Astrocyte (in vitro differentiated cells and primary cell): ENCODE measurements at regions not wholly inside any gene's neighbourhood (a gene's known extent, or its start where the extent isn't known, plus 50 kb on each side); places are given as distances from the start of the nearest gene placed in this dataset.

Experiments
- DNase-seq: peaks from one replicate; pipeline ENCODE4 v3.0.0-alpha.2; 2010; ENCODE audit warnings: low read depth
- FAIRE-seq: peaks from 2 replicates; lab custom pipeline; 2011; peaks lifted over from hg19 to GRCh38; lab: Jason Lieb, UNC
- H2AFZ ChIP-seq: 2 replicates; pipeline ENCODE4 v1.6.0; 2012; ENCODE audit warnings: low read depth, low read length, inconsistent platforms
- H3K27ac ChIP-seq: 2 replicates; pipeline ENCODE4 v1.5.1; 2011; ENCODE audit warnings: low read depth, low read length, inconsistent platforms
- H3K27me3 ChIP-seq: 2 replicates; pipeline ENCODE4 v1.6.0; 2011; ENCODE audit warnings: low read length, inconsistent platforms; ENCODE audit not compliant: insufficient read depth
- H3K36me3 ChIP-seq: 2 replicates; pipeline ENCODE4 v1.5.1; 2011; ENCODE audit warnings: low read length, inconsistent platforms; ENCODE audit not compliant: insufficient read depth
- H3K4me1 ChIP-seq: 2 replicates; pipeline ENCODE4 v1.5.1; 2011; ENCODE audit warnings: low read length, inconsistent platforms; ENCODE audit not compliant: insufficient read depth
- H3K4me2 ChIP-seq: 2 replicates; pipeline ENCODE4 v1.6.0; 2012; ENCODE audit warnings: low read length, inconsistent platforms
- H3K4me3 ChIP-seq: 2 replicates; pipeline ENCODE4 v1.5.1; 2011; ENCODE audit warnings: low read depth, mild to moderate bottlenecking, low read length, inconsistent platforms; ENCODE audit not compliant: insufficient read depth
- H3K79me2 ChIP-seq: 2 replicates; pipeline ENCODE4 v1.6.0; 2012; ENCODE audit warnings: mild to moderate bottlenecking, low read length, inconsistent platforms; ENCODE audit not compliant: insufficient read depth
- H3K9ac ChIP-seq: 2 replicates; pipeline ENCODE4 v1.6.0; 2012; ENCODE audit warnings: mild to moderate bottlenecking, low read length, inconsistent platforms
- H3K9me3 ChIP-seq: 2 replicates; pipeline ENCODE4 v1.5.1; 2012; ENCODE audit warnings: low read depth, mild to moderate bottlenecking, low read length, inconsistent platforms; ENCODE audit not compliant: insufficient read depth
- H4K20me1 ChIP-seq: 2 replicates; pipeline ENCODE4 v1.6.0; 2012; ENCODE audit warnings: low read length, inconsistent platforms; ENCODE audit not compliant: insufficient read depth
- H3K27ac Mint-ChIP-seq: one replicate; pipeline ENCODE4 v1.8.0; 2021; ENCODE audit warnings: mild to moderate bottlenecking, mixed read lengths; ENCODE audit not compliant: unreplicated experiment
- H3K27me3 Mint-ChIP-seq: one replicate; pipeline ENCODE4 v1.8.0; 2021; ENCODE audit warnings: low read depth, mixed read lengths; ENCODE audit not compliant: unreplicated experiment
- H3K36me3 Mint-ChIP-seq: one replicate; pipeline ENCODE4 v1.8.0; 2021; ENCODE audit warnings: low read depth, mixed read lengths; ENCODE audit not compliant: unreplicated experiment
- H3K4me1 Mint-ChIP-seq: one replicate; pipeline ENCODE4 v1.8.0; 2021; ENCODE audit warnings: low read depth, mixed read lengths; ENCODE audit not compliant: unreplicated experiment
- H3K4me3 Mint-ChIP-seq: one replicate; pipeline ENCODE4 v1.8.0; 2021; ENCODE audit warnings: mild to moderate bottlenecking, moderate library complexity, mixed read lengths; ENCODE audit not compliant: unreplicated experiment
- H3K9me3 Mint-ChIP-seq: one replicate; pipeline ENCODE4 v1.8.0; 2021; ENCODE audit warnings: mild to moderate bottlenecking, mixed read lengths; ENCODE audit not compliant: unreplicated experiment
- EZH2 ChIP-seq: IDR thresholded peaks from 2 replicates; pipeline ENCODE4 v1.6.1; 2012; ENCODE audit warnings: mild to moderate bottlenecking, low read length, inconsistent platforms; ENCODE audit not compliant: insufficient read depth
- TF ChIP-seq, protein P1 (sequence below): IDR thresholded peaks from 2 replicates; pipeline ENCODE4 v1.5.1; 2011; ENCODE audit warnings: low read depth, mild to moderate bottlenecking, inconsistent platforms, low read length, moderate library complexity; ENCODE audit not compliant: insufficient read depth

GRCh38 chr6:135576055-135576454 is 78.5 kb upstream of the AHI1 start:
- TF ChIP-seq, protein P1, sequence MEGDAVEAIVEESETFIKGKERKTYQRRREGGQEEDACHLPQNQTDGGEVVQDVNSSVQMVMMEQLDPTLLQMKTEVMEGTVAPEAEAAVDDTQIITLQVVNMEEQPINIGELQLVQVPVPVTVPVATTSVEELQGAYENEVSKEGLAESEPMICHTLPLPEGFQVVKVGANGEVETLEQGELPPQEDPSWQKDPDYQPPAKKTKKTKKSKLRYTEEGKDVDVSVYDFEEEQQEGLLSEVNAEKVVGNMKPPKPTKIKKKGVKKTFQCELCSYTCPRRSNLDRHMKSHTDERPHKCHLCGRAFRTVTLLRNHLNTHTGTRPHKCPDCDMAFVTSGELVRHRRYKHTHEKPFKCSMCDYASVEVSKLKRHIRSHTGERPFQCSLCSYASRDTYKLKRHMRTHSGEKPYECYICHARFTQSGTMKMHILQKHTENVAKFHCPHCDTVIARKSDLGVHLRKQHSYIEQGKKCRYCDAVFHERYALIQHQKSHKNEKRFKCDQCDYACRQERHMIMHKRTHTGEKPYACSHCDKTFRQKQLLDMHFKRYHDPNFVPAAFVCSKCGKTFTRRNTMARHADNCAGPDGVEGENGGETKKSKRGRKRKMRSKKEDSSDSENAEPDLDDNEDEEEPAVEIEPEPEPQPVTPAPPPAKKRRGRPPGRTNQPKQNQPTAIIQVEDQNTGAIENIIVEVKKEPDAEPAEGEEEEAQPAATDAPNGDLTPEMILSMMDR, result no peak
- no peak for TF ChIP-seq EZH2
- peak; percentile 91 for FAIRE-seq

DNA sequence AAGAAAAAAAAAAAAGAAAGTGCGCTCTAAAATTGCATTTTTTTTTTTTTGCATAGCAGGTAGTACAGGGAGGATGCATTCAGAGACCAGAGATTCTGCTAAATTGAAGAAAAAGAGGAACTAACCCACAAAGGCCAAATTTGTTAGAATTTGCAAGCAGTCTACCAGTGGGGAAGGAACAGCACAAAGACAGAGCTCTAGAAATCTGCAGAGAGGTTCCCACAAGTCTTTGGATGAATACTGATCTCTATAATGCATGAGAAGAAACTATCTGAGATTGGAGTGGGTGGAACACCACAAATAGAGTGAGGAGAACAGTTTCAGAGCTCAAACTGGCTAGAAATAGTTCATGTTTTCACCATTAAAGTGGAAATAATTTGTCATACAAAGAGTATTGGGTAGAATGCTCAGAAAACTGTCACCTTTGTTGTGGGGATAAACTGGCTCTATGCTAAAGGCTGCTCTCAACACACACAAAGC is 79.6 kb upstream of the AHI1 start:
- no peak for FAIRE-seq
- Mint-ChIP-seq H3K27me3 (no peaks in the 10 kb centered on the region), H3K27ac (no peak overlapping the region), H3K36me3 (no peaks in the 10 kb centered on the region), H3K9me3 (no peaks in the 10 kb centered on the region), H3K4me3 (no peak overlapping the region), H3K4me1 (peaks cover 11% of the 10 kb centered on the region)
- Histone ChIP-seq H3K4me3 (no peak overlapping the region), H3K36me3 (no peaks in the 10 kb centered on the region), H3K4me1 (peaks cover 3% of the 10 kb centered on the region), H4K20me1 (no peaks in the 10 kb centered on the region), H3K27me3 (no peaks in the 10 kb centered on the region), H3K79me2 (no peaks in the 10 kb centered on the region), H3K4me2 (no peak overlapping the region), H2AFZ (no peak overlapping the region), H3K27ac (no peak overlapping the region), H3K9me3 (no peaks in the 10 kb centered on the region), H3K9ac (no peak overlapping the region)
- TF ChIP-seq, protein P1, result no peak
- no peak for TF ChIP-seq EZH2
- DNase-seq, result no peak

More at GRCh38 chr6:135576055-135576454, 78.5 kb upstream of the AHI1 start:
- no peak overlapping the region for H3K4me3 ChIP-seq
- no peak overlapping the region for H3K4me2 ChIP-seq
- H2AFZ ChIP-seq, result no peak overlapping the region
- no peaks in the 10 kb centered on the region for H3K79me2 ChIP-seq
- Mint-ChIP-seq H3K27me3 (no peaks in the 10 kb centered on the region), H3K4me3 (no peak overlapping the region), H3K4me1 (peaks cover 8% of the 10 kb centered on the region), H3K36me3 (peaks cover under 1% of the 10 kb centered on the region), H3K27ac (no peak overlapping the region), H3K9me3 (no peaks in the 10 kb centered on the region)
- H3K9ac ChIP-seq, result no peak overlapping the region
- H3K36me3 ChIP-seq, result no peaks in the 10 kb centered on the region
- H4K20me1 ChIP-seq, result no peaks in the 10 kb centered on the region
- peaks cover 6% of the 10 kb centered on the region for H3K4me1 ChIP-seq
- H3K9me3 ChIP-seq, result no peaks in the 10 kb centered on the region
- peak; percentile 90 for DNase-seq
- H3K27me3 ChIP-seq, result no peaks in the 10 kb centered on the region
- H3K27ac ChIP-seq, result no peak overlapping the region

DNA sequence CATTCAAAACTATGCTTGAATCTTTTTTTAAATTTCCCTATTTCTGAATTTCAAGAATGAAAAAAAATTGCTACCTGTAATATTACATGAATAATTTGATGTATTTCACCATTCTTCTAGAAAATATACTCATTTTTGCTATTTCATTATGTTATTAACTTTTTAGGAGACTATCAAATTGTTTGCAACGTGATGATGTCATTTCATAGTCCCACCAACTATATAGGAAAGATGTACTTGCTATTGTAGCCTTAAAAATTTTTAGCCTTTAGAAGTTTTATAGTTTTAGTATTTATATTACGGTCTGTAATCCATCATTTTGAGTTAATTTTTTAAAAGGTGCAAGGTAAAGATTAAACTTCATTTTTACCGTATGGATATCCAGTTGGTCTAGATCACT is 81.4 kb upstream of the AHI1 start:
- no peak overlapping the region for H2AFZ ChIP-seq
- no peak overlapping the region for H3K4me3 Mint-ChIP-seq
- TF ChIP-seq, protein P1, result no peak
- no peak for TF ChIP-seq EZH2
- H3K27me3 ChIP-seq, result no peaks in the 10 kb centered on the region
- no peak overlapping the region for H3K27ac ChIP-seq
- no peaks in the 10 kb centered on the region for H3K36me3 Mint-ChIP-seq
- no peak overlapping the region for H3K4me2 ChIP-seq
- H3K9me3 Mint-ChIP-seq, result no peaks in the 10 kb centered on the region
- H3K79me2 ChIP-seq, result no peaks in the 10 kb centered on the region
- no peak overlapping the region for H3K4me3 ChIP-seq
- peaks cover 20% of the 10 kb centered on the region for H3K4me1 Mint-ChIP-seq
- DNase-seq (no peak), FAIRE-seq (no peak)
- peaks cover 8% of the 10 kb centered on the region for H3K4me1 ChIP-seq
- H3K27me3 Mint-ChIP-seq, result no peaks in the 10 kb centered on the region
- no peak overlapping the region for H3K9ac ChIP-seq
- H3K36me3 ChIP-seq, result no peaks in the 10 kb centered on the region
- no peaks in the 10 kb centered on the region for H4K20me1 ChIP-seq
- H3K27ac Mint-ChIP-seq, result no peak overlapping the region
- H3K9me3 ChIP-seq, result no peaks in the 10 kb centered on the region
